ENCODE measurements at regions not wholly inside any gene's neighbourhood (a gene's known extent, or its start where the extent isn't known, plus 50 kb on each side); places are given as distances from the start of the nearest gene placed in this dataset.

GRCh38 chr12:9325471-9325870 lies 117.3 kb upstream of the PZP start:
- no peak for TF ChIP-seq RAD21 (IDR thresholded peaks at IDR 0.05; ENCODE audit: low read depth)
- TF ChIP-seq EZH2 (IDR thresholded peaks at IDR 0.05) = no peak
- TF ChIP-seq ZBTB33 (IDR thresholded peaks at IDR 0.05; ENCODE audit: extremely low read depth, insufficient replicate concordance, low read length) = no peak
- no peak for TF ChIP-seq EGR1 (IDR thresholded peaks at IDR 0.05; ENCODE audit: low read depth)
- no peak for TF ChIP-seq SP1 (IDR thresholded peaks at IDR 0.05; ENCODE audit: low read depth)
- no peak for TF ChIP-seq TCF7L2 (IDR thresholded peaks at IDR 0.05; ENCODE audit: borderline replicate concordance, extremely low read depth, insufficient read depth, insufficient read length)
- TF ChIP-seq POLR2A (IDR thresholded peaks at IDR 0.05; ENCODE audit: borderline replicate concordance, extremely low read depth, insufficient read depth, insufficient read length) = no peak
- TF ChIP-seq, protein P1, sequence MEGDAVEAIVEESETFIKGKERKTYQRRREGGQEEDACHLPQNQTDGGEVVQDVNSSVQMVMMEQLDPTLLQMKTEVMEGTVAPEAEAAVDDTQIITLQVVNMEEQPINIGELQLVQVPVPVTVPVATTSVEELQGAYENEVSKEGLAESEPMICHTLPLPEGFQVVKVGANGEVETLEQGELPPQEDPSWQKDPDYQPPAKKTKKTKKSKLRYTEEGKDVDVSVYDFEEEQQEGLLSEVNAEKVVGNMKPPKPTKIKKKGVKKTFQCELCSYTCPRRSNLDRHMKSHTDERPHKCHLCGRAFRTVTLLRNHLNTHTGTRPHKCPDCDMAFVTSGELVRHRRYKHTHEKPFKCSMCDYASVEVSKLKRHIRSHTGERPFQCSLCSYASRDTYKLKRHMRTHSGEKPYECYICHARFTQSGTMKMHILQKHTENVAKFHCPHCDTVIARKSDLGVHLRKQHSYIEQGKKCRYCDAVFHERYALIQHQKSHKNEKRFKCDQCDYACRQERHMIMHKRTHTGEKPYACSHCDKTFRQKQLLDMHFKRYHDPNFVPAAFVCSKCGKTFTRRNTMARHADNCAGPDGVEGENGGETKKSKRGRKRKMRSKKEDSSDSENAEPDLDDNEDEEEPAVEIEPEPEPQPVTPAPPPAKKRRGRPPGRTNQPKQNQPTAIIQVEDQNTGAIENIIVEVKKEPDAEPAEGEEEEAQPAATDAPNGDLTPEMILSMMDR (IDR thresholded peaks at IDR 0.05 in 2 of 3, conservative IDR thresholded peaks at IDR 0.05 in 1 of 3; ENCODE audit: borderline replicate concordance in 1 of 3, insufficient read depth in 1 of 3, low read depth in 2 of 3, low read length in 2 of 3) = no peak
- no peak for TF ChIP-seq MAX (IDR thresholded peaks at IDR 0.05)
- no peak for TF ChIP-seq POLR2AphosphoS5 (IDR thresholded peaks at IDR 0.05; ENCODE audit: low read depth, low read length)
- TF ChIP-seq YY1 (IDR thresholded peaks at IDR 0.05; ENCODE audit: extremely low read depth, insufficient replicate concordance, low read depth, low read length) = no peak
- TF ChIP-seq SIN3A (IDR thresholded peaks at IDR 0.05; ENCODE audit: low read depth) = no peak
- TF ChIP-seq ELF1 (IDR thresholded peaks at IDR 0.05; ENCODE audit: borderline replicate concordance, low read depth) = no peak
- TF ChIP-seq EZH2phosphoT487 (IDR thresholded peaks at IDR 0.05; ENCODE audit: borderline replicate concordance) = no peak

All from HCT116 (cell line).